Uterus (tissue), 3 donors: ENCODE measurements at regions not wholly inside any gene's neighbourhood (a gene's known extent, or its start where the extent isn't known, plus 50 kb on each side); places are given as distances from the start of the nearest gene placed in this dataset.

Experiments
- DNase-seq, 2 donors: peaks; one replicate each; pipeline ENCODE4 v3.0.0-alpha.2; 2019 to 2020
- H3K27ac ChIP-seq, 2 donors: fragments of 200-600 bp; sonication (generic); 1 replicate in 1 of 2; 2 replicates in 1 of 2; pipeline ENCODE4 v1.5.1; 2016 to 2018
- H3K27me3 ChIP-seq, 2 donors: fragments of 200-600 bp; sonication (generic); one replicate each; pipeline ENCODE4 v1.5.1; 2018 to 2019; ENCODE audit warnings: control low read depth in 1 of 2
- H3K36me3 ChIP-seq, 2 donors: fragments of 200-600 bp; sonication (generic); one replicate each; pipeline ENCODE4 v1.5.1; 2019; ENCODE audit warnings: control low read depth in 1 of 2
- H3K4me1 ChIP-seq, 2 donors: fragments of 200-600 bp; sonication (generic); one replicate each; pipeline ENCODE4 v1.5.1; 2018 to 2019; ENCODE audit warnings: control low read depth in 1 of 2
- H3K4me3 ChIP-seq, 2 donors: fragments of 200-600 bp; sonication (generic); 1 replicate in 1 of 2; 2 replicates in 1 of 2; pipeline ENCODE4 v1.5.1; 2018 to 2019; ENCODE audit warnings: mild to moderate bottlenecking in 1 of 2
- H3K9me3 ChIP-seq, 2 donors: fragments of 200-600 bp; sonication (generic); one replicate each; pipeline ENCODE4 v1.5.1; 2019; ENCODE audit warnings: control low read depth in 1 of 2
- POLR2A ChIP-seq, 2 donors: fragments of 450-650 bp; IDR thresholded peaks; one replicate each; pipeline ENCODE4 v1.6.1; 2016; ENCODE audit warnings: antibody characterized with exemption in 2 of 2, mild to moderate bottlenecking in 1 of 2, moderate library complexity in 1 of 2
- intact Hi-C: fragments of 100-400 bp; cut with DNase I; formaldehyde crosslinking; loops from one replicate; pipeline ENCODE4 v1.15.1; 2023; ENCODE audit warnings: low total_unique reads
- TF ChIP-seq, protein P1 (sequence below), 4 experiments: fragments of 200-600 bp in 2 of 4; fragments of 450-650 bp in 2 of 4; sonication (generic) in 2 of 4; IDR thresholded peaks; one replicate each; pipeline ENCODE4 v1.5.1; 2016 to 2019; ENCODE audit warnings: antibody characterized with exemption in 4 of 4, mild to moderate bottlenecking in 2 of 4, moderate library complexity in 1 of 4
- donor health status: DM: yes; HTN: yes; CAD: no.

DNA sequence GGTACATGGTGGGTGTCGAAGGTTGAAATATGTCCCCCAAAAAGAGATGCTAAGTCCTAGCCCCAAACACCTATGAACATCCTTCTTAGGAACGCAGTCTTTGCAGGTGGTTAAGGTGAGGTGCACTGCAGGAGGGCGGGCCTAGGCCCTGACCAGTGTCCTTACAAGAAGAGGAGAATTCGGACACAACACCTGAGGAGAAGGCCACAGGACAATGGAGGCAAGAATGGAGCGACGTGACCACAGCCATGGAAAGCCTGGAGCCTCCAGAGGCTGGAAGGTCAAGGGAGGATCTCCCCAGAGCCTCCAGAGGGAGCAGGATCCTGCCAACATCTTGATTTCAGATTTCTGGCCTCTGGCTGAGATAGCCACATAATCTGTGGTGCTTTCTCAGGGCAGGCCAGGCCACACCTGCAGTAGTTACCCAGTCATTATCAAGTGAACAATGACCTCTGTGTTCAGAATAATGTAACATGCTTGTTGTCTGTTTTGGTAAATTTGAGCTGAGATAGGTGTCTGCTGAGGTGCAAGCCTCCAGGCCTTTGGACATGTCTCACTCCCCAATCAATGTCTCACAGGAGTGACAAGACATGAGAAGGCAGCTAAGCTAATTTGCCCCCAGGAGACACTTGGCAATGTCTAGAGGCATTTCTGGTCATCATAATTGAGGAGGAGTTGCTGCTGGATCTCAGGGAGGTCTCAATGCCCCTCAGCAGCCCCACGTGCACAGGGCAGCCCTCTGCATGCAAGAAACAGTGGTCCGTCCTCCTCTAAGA lies 498.9 kb downstream of the BRD1 start:
- H3K27me3 ChIP-seq: no peaks in the 10 kb centered on the region
- H3K4me3 ChIP-seq: no peak overlapping the region
- H3K9me3 ChIP-seq: peaks cover 0 to 8% of the 10 kb centered on the region in 2 donors
- intact Hi-C loops: no loop called here
- TF ChIP-seq, protein P1, sequence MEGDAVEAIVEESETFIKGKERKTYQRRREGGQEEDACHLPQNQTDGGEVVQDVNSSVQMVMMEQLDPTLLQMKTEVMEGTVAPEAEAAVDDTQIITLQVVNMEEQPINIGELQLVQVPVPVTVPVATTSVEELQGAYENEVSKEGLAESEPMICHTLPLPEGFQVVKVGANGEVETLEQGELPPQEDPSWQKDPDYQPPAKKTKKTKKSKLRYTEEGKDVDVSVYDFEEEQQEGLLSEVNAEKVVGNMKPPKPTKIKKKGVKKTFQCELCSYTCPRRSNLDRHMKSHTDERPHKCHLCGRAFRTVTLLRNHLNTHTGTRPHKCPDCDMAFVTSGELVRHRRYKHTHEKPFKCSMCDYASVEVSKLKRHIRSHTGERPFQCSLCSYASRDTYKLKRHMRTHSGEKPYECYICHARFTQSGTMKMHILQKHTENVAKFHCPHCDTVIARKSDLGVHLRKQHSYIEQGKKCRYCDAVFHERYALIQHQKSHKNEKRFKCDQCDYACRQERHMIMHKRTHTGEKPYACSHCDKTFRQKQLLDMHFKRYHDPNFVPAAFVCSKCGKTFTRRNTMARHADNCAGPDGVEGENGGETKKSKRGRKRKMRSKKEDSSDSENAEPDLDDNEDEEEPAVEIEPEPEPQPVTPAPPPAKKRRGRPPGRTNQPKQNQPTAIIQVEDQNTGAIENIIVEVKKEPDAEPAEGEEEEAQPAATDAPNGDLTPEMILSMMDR (IDR thresholded peaks at IDR 0.05): no peak
- no peak for TF ChIP-seq POLR2A (IDR thresholded peaks at IDR 0.05)
- H3K36me3 ChIP-seq: no peaks in the 10 kb centered on the region
- H3K27ac ChIP-seq: no peak overlapping the region
- no peaks in the 10 kb centered on the region for H3K4me1 ChIP-seq
- no peak for DNase-seq

- Histone ChIP-seq H3K9me3 (peaks cover 0 to 8% of the 10 kb centered on the region in 2 donors), H3K36me3 (no peaks in the 10 kb centered on the region), H3K4me3 (no peak overlapping the region), H3K27me3 (no peaks in the 10 kb centered on the region), H3K27ac (no peak overlapping the region), H3K4me1 (no peaks in the 10 kb centered on the region)
- intact Hi-C loops: no loop called here
- no peak for TF ChIP-seq POLR2A (IDR thresholded peaks at IDR 0.05)
- TF ChIP-seq, protein P1 (IDR thresholded peaks at IDR 0.05): no peak
- no peak for DNase-seq
Observed at GRCh38 chr22:49328118-49328475, 499.6 kb downstream of the BRD1 start.

- Histone ChIP-seq H3K27ac (no peak overlapping the region), H3K4me1 (no peaks in the 10 kb centered on the region), H3K27me3 (no peaks in the 10 kb centered on the region), H3K9me3 (peaks cover 0 to 8% of the 10 kb centered on the region in 2 donors), H3K4me3 (no peak overlapping the region), H3K36me3 (no peaks in the 10 kb centered on the region)
- TF ChIP-seq POLR2A (IDR thresholded peaks at IDR 0.05): no peak
- TF ChIP-seq, protein P1 (IDR thresholded peaks at IDR 0.05): no peak
- no peak for DNase-seq
- intact Hi-C loops: no loop called here
Observed at GRCh38 chr22:49327411-49328117, 500.1 kb downstream of the BRD1 start.

DNA sequence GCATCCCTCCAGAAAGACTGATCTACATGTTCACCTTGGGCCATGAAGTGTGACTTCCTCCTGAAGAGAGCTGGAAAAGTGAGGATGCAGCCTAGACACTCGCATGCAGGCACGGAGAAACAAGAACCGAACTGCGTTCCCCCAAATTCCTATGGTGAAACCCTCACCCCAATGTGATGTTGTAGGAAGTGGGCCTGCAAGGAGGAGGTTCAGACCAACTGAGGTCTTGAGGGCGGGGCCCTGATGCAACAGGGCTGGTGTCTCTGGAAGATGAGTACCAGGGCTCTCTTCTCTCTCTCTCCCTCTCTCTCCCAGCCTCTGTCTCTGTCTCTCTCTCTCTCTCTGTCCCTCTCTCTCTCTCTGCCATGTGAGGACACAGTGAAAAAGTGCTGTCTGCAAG lies 501.1 kb downstream of the BRD1 start:
- TF ChIP-seq POLR2A (IDR thresholded peaks at IDR 0.05): no peak
- TF ChIP-seq, protein P1 (IDR thresholded peaks at IDR 0.05): no peak
- no peaks in the 10 kb centered on the region for H3K27me3 ChIP-seq

More for the DNA sequence above, 501.1 kb downstream of the BRD1 start:
- Histone ChIP-seq H3K4me3 (no peak overlapping the region), H3K4me1 (no peaks in the 10 kb centered on the region), H3K27ac (no peak overlapping the region), H3K36me3 (no peaks in the 10 kb centered on the region), H3K9me3 (peaks cover 0 to 8% of the 10 kb centered on the region in 2 donors)
- intact Hi-C loops: no loop called here
- DNase-seq: no peak
